ENCODE measurements at regions not wholly inside any gene's neighbourhood (a gene's known extent, or its start where the extent isn't known, plus 50 kb on each side); places are given as distances from the start of the nearest gene placed in this dataset.

- Histone ChIP-seq H3K27me3 (replicated peaks; ENCODE audit: control insufficient read depth, insufficient read depth, low read length) (no peaks in the 10 kb centered on the region), H3K36me3 (ENCODE audit: control insufficient read depth, insufficient read depth, low read length) (no peaks in the 10 kb centered on the region), H3K4me3 (ENCODE audit: low read depth, low read length) (no peak overlapping the region), H3K9me3 (no peaks in the 10 kb centered on the region), H3K4me1 (no peaks in the 10 kb centered on the region)
- TF ChIP-seq, protein P1, sequence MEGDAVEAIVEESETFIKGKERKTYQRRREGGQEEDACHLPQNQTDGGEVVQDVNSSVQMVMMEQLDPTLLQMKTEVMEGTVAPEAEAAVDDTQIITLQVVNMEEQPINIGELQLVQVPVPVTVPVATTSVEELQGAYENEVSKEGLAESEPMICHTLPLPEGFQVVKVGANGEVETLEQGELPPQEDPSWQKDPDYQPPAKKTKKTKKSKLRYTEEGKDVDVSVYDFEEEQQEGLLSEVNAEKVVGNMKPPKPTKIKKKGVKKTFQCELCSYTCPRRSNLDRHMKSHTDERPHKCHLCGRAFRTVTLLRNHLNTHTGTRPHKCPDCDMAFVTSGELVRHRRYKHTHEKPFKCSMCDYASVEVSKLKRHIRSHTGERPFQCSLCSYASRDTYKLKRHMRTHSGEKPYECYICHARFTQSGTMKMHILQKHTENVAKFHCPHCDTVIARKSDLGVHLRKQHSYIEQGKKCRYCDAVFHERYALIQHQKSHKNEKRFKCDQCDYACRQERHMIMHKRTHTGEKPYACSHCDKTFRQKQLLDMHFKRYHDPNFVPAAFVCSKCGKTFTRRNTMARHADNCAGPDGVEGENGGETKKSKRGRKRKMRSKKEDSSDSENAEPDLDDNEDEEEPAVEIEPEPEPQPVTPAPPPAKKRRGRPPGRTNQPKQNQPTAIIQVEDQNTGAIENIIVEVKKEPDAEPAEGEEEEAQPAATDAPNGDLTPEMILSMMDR (IDR thresholded peaks at IDR 0.05; ENCODE audit: insufficient read depth in 1 of 2, low read depth in 1 of 2, low read length in 1 of 2, severe bottlenecking in 1 of 2, unreplicated experiment in 1 of 2): no peak
- no TSS peak for BruUV-seq (replicated peaks)
- no peaks in the 10 kb centered on the region for H3K4me1 Mint-ChIP-seq (ENCODE audit: low read depth, unreplicated experiment)
- intact Hi-C loops (cut with micrococcal nuclease; ENCODE audit: unreplicated experiment): no loop called here
- ChIA-PET CTCF (interaction anchor here (0.9 kb wide), 1 partner anchor 31 kb away, joined by 3 read pairs; no protein-coding TSS in a partner anchor), POLR2A (no interaction called here)
- H3K9me3 Mint-ChIP-seq (ENCODE audit: unreplicated experiment): no peaks in the 10 kb centered on the region
- no peaks in the 10 kb centered on the region for H3K27me3 Mint-ChIP-seq (ENCODE audit: insufficient read depth, unreplicated experiment)
- DNase-seq: no peak
- no peak overlapping the region for H3K4me3 Mint-ChIP-seq (ENCODE audit: unreplicated experiment)
- no peak overlapping the region for H3K27ac Mint-ChIP-seq (ENCODE audit: unreplicated experiment)
- no peaks in the 10 kb centered on the region for H3K36me3 Mint-ChIP-seq (ENCODE audit: insufficient read depth, unreplicated experiment)
These were observed 79.5 kb upstream of the EPHB3 start for GRCh38 chr3:184481984-184482671.

- CTCF ChIA-PET: no interaction called here
- Mint-ChIP-seq H3K27ac (ENCODE audit: unreplicated experiment) (no peak overlapping the region), H3K4me3 (ENCODE audit: unreplicated experiment) (no peak overlapping the region), H3K4me1 (ENCODE audit: low read depth, unreplicated experiment) (peaks cover 18% of the 10 kb centered on the region), H3K27me3 (ENCODE audit: insufficient read depth, unreplicated experiment) (no peaks in the 10 kb centered on the region), H3K36me3 (ENCODE audit: insufficient read depth, unreplicated experiment) (no peaks in the 10 kb centered on the region), H3K9me3 (ENCODE audit: unreplicated experiment) (no peaks in the 10 kb centered on the region)
- POLR2A ChIA-PET: no interaction called here
- Histone ChIP-seq H3K27me3 (replicated peaks; ENCODE audit: control insufficient read depth, insufficient read depth, low read length) (no peaks in the 10 kb centered on the region), H3K36me3 (ENCODE audit: control insufficient read depth, insufficient read depth, low read length) (no peaks in the 10 kb centered on the region), H3K9me3 (no peaks in the 10 kb centered on the region), H3K4me3 (ENCODE audit: low read depth, low read length) (no peak overlapping the region), H3K4me1 (peaks cover 19% of the 10 kb centered on the region)
- no peak for DNase-seq
- intact Hi-C loops (cut with micrococcal nuclease; ENCODE audit: unreplicated experiment): no loop called here
- BruUV-seq (replicated peaks): no TSS peak
- TF ChIP-seq, protein P1 (IDR thresholded peaks at IDR 0.05; ENCODE audit: insufficient read depth in 1 of 2, low read depth in 1 of 2, low read length in 1 of 2, severe bottlenecking in 1 of 2, unreplicated experiment in 1 of 2): no peak
These were observed 76.3 kb upstream of the EPHB3 start for GRCh38 chr3:184485241-184485640.

GRCh38 chr3:184485906-184486305, 75.7 kb upstream of the EPHB3 start:
- no TSS peak for BruUV-seq (replicated peaks)
- Histone ChIP-seq H3K4me1 (peaks cover 25% of the 10 kb centered on the region), H3K27me3 (replicated peaks; ENCODE audit: control insufficient read depth, insufficient read depth, low read length) (no peaks in the 10 kb centered on the region), H3K4me3 (ENCODE audit: low read depth, low read length) (no peak overlapping the region), H3K36me3 (ENCODE audit: control insufficient read depth, insufficient read depth, low read length) (no peaks in the 10 kb centered on the region), H3K9me3 (no peaks in the 10 kb centered on the region)
- TF ChIP-seq, protein P1 (IDR thresholded peaks at IDR 0.05; ENCODE audit: insufficient read depth in 1 of 2, low read depth in 1 of 2, low read length in 1 of 2, severe bottlenecking in 1 of 2, unreplicated experiment in 1 of 2): no peak
- no peaks in the 10 kb centered on the region for H3K27me3 Mint-ChIP-seq (ENCODE audit: insufficient read depth, unreplicated experiment)
- H3K9me3 Mint-ChIP-seq (ENCODE audit: unreplicated experiment): no peaks in the 10 kb centered on the region
- no peak for DNase-seq
- intact Hi-C loops (cut with micrococcal nuclease; ENCODE audit: unreplicated experiment): no loop called here
- H3K4me3 Mint-ChIP-seq (ENCODE audit: unreplicated experiment): no peak overlapping the region
- no peak overlapping the region for H3K27ac Mint-ChIP-seq (ENCODE audit: unreplicated experiment)
- no peaks in the 10 kb centered on the region for H3K36me3 Mint-ChIP-seq (ENCODE audit: insufficient read depth, unreplicated experiment)
- ChIA-PET CTCF (no interaction called here), POLR2A (no interaction called here)
- peaks cover 21% of the 10 kb centered on the region for H3K4me1 Mint-ChIP-seq (ENCODE audit: low read depth, unreplicated experiment)

All from Caco-2 (cell line).